Activated naive CD4-positive, alpha-beta T cell treated with anti-CD3 and anti-CD28 coated beads, Interleukin-2, amount 50 U/mL, for 72 hours (primary cell): ENCODE measurements at regions not wholly inside any gene's neighbourhood (a gene's known extent, or its start where the extent isn't known, plus 50 kb on each side); places are given as distances from the start of the nearest gene placed in this dataset.
A peak's percentile ranks its signal among the peaks of the same experiment; 100 is the strongest.
"Not testable (repeated sequence)": the region's sequence is repeated elsewhere in the genome, so short reads cannot be mapped to it uniquely, and the experiment has no call there.

Experiments
- ATAC-seq, 2 donors: fragments of 150-1000 bp; cut with Tn5 transposase; 2 replicates each; pipeline ENCODE4 v1.10.0; 2021; ENCODE audit warnings: mild to moderate bottlenecking in 2 of 2, moderate library complexity in 2 of 2
- DNase-seq, 2 donors: peaks; one replicate each; pipeline ENCODE4 v3.0.0; 2021 to 2022; ENCODE audit warnings: low spot score in 2 of 2
- H3K27ac Mint-ChIP-seq, 2 donors: one replicate each; pipeline ENCODE4 v1.8.0; 2022; ENCODE audit warnings: mild to moderate bottlenecking in 2 of 2, mixed read lengths in 2 of 2
- H3K36me3 Mint-ChIP-seq, 2 donors: one replicate each; pipeline ENCODE4 v1.8.0; 2022; ENCODE audit warnings: mixed read lengths in 2 of 2
- H3K9me3 Mint-ChIP-seq, 2 donors: one replicate each; pipeline ENCODE4 v1.8.0; 2022; ENCODE audit warnings: mixed read lengths in 2 of 2

GRCh38 chr5:44668471-44668870 lies 140.3 kb upstream of the MRPS30 start:
- not testable (repeated sequence) for DNase-seq, H3K27ac Mint-ChIP-seq, H3K36me3 Mint-ChIP-seq, ATAC-seq
- peaks cover 9 to 22% of the 10 kb centered on the region in 2 donors for H3K9me3 Mint-ChIP-seq

- Mint-ChIP-seq H3K36me3 (peaks cover 0 to 9% of the 10 kb centered on the region in 2 donors), H3K27ac (no peak overlapping the region), H3K9me3 (peaks cover 18 to 30% of the 10 kb centered on the region in 2 donors)
- no peak for DNase-seq
- peak in 1 of 2 donors; percentile 18 for ATAC-seq
These were observed 143.5 kb upstream of the MRPS30 start for GRCh38 chr5:44665101-44665701.

GRCh38 chr5:44664711-44665100 lies 144.0 kb upstream of the MRPS30 start:
- peaks cover 0 to 9% of the 10 kb centered on the region in 2 donors for H3K36me3 Mint-ChIP-seq
- DNase-seq (no peak), ATAC-seq (no peak)
- H3K27ac Mint-ChIP-seq = no peak overlapping the region
- peaks cover 18 to 30% of the 10 kb centered on the region in 2 donors for H3K9me3 Mint-ChIP-seq

- peaks cover 18 to 31% of the 10 kb centered on the region in 2 donors for H3K9me3 Mint-ChIP-seq
- H3K36me3 Mint-ChIP-seq = peaks cover 0 to 9% of the 10 kb centered on the region in 2 donors
- H3K27ac Mint-ChIP-seq = no peak overlapping the region
- ATAC-seq = no peak
- no peak for DNase-seq
These were observed 144.6 kb upstream of the MRPS30 start for GRCh38 chr5:44663991-44664710.

GRCh38 chr5:44661851-44662250 lies 146.9 kb upstream of the MRPS30 start:
- no peak overlapping the region for H3K27ac Mint-ChIP-seq
- DNase-seq (no peak), ATAC-seq (no peak)
- no peaks in the 10 kb centered on the region for H3K36me3 Mint-ChIP-seq
- H3K9me3 Mint-ChIP-seq = peaks cover 28 to 36% of the 10 kb centered on the region in 2 donors

GRCh38 chr5:44660251-44660650 lies 148.5 kb upstream of the MRPS30 start:
- DNase-seq (no peak), ATAC-seq (no peak)
- H3K27ac Mint-ChIP-seq = no peak overlapping the region
- H3K36me3 Mint-ChIP-seq = peaks cover 0 to 4% of the 10 kb centered on the region in 2 donors
- H3K9me3 Mint-ChIP-seq = peaks cover 29 to 33% of the 10 kb centered on the region in 2 donors

GRCh38 chr5:44659334-44659733 lies 149.4 kb upstream of the MRPS30 start:
- ATAC-seq (no peak), DNase-seq (no peak)
- peaks cover 35 to 38% of the 10 kb centered on the region in 2 donors for H3K9me3 Mint-ChIP-seq
- H3K36me3 Mint-ChIP-seq = peaks cover 0 to 6% of the 10 kb centered on the region in 2 donors
- no peak overlapping the region for H3K27ac Mint-ChIP-seq

- peaks cover 0 to 6% of the 10 kb centered on the region in 2 donors for H3K36me3 Mint-ChIP-seq
- no peak for ATAC-seq
- no peak for DNase-seq
- no peak overlapping the region for H3K27ac Mint-ChIP-seq
- peaks cover 21% of the 10 kb centered on the region in 2 donors for H3K9me3 Mint-ChIP-seq
These were observed 156.1 kb upstream of the MRPS30 start for GRCh38 chr5:44652674-44653073.

GRCh38 chr5:44646016-44646415 lies 162.7 kb upstream of the MRPS30 start:
- no peaks in the 10 kb centered on the region for H3K36me3 Mint-ChIP-seq
- no peak overlapping the region for H3K27ac Mint-ChIP-seq
- H3K9me3 Mint-ChIP-seq = no peaks in the 10 kb centered on the region
- no peak for ATAC-seq
- DNase-seq = no peak

- H3K36me3 Mint-ChIP-seq = no peaks in the 10 kb centered on the region
- no peak overlapping the region for H3K27ac Mint-ChIP-seq
- DNase-seq (no peak), ATAC-seq (no peak)
- H3K9me3 Mint-ChIP-seq = peaks cover 0 to 2% of the 10 kb centered on the region in 2 donors
These were observed 163.2 kb upstream of the MRPS30 start for GRCh38 chr5:44645502-44645901.

- no peak for DNase-seq
- Mint-ChIP-seq H3K9me3 (peaks cover 0 to 4% of the 10 kb centered on the region in 2 donors), H3K27ac (no peak overlapping the region), H3K36me3 (no peaks in the 10 kb centered on the region)
- no peak for ATAC-seq
These were observed 164.1 kb upstream of the MRPS30 start for GRCh38 chr5:44644628-44645027.

GRCh38 chr5:44641820-44642219 lies 166.9 kb upstream of the MRPS30 start:
- ATAC-seq (no peak), DNase-seq (no peak)
- H3K27ac Mint-ChIP-seq = no peak overlapping the region
- no peaks in the 10 kb centered on the region for H3K36me3 Mint-ChIP-seq
- peaks cover 0 to 7% of the 10 kb centered on the region in 2 donors for H3K9me3 Mint-ChIP-seq

GRCh38 chr5:44640945-44641456 lies 167.7 kb upstream of the MRPS30 start:
- no peaks in the 10 kb centered on the region for H3K36me3 Mint-ChIP-seq
- no peak overlapping the region for H3K27ac Mint-ChIP-seq
- peaks cover 0 to 7% of the 10 kb centered on the region in 2 donors for H3K9me3 Mint-ChIP-seq

GRCh38 chr5:44637916-44638869 lies 170.6 kb upstream of the MRPS30 start:
- no peak overlapping the region for H3K27ac Mint-ChIP-seq
- H3K36me3 Mint-ChIP-seq = no peaks in the 10 kb centered on the region
- ATAC-seq = no peak
- DNase-seq = no peak
- peaks cover 2 to 11% of the 10 kb centered on the region in 2 donors for H3K9me3 Mint-ChIP-seq

More at GRCh38 chr5:44640945-44641456, 167.7 kb upstream of the MRPS30 start:
- DNase-seq = no peak
- no peak for ATAC-seq

GRCh38 chr5:44632344-44632743 lies 176.4 kb upstream of the MRPS30 start:
- ATAC-seq = no peak
- Mint-ChIP-seq H3K36me3 (no peaks in the 10 kb centered on the region), H3K9me3 (peaks cover 11 to 14% of the 10 kb centered on the region in 2 donors), H3K27ac (no peak overlapping the region)
- no peak for DNase-seq

- Mint-ChIP-seq H3K9me3 (peaks cover 15 to 18% of the 10 kb centered on the region in 2 donors), H3K27ac (no peak overlapping the region), H3K36me3 (no peaks in the 10 kb centered on the region)
- DNase-seq (no peak), ATAC-seq (no peak)
These were observed 181.9 kb upstream of the MRPS30 start for GRCh38 chr5:44626846-44627245.

GRCh38 chr5:44622331-44622730 lies 186.4 kb upstream of the MRPS30 start:
- Mint-ChIP-seq H3K27ac (no peak overlapping the region), H3K36me3 (no peaks in the 10 kb centered on the region), H3K9me3 (peaks cover 9% of the 10 kb centered on the region in 2 donors)
- DNase-seq (no peak), ATAC-seq (no peak)
